Adrenal gland (tissue), 9 donors: ENCODE measurements at regions not wholly inside any gene's neighbourhood (a gene's known extent, or its start where the extent isn't known, plus 50 kb on each side); places are given as distances from the start of the nearest gene placed in this dataset.

Experiments
- DNase-seq, 7 donors: peaks; one replicate each; pipeline ENCODE4 v3.0.0-alpha.2; 2019 to 2020
- H3K27ac ChIP-seq, 5 donors: fragments of 200-600 bp; sonication (generic) in 4 of 5; 1 replicate in 3 of 5; 2 replicates in 2 of 5; pipeline versions ENCODE4 v1.5.1 to v1.8.0; 2016 to 2020; ENCODE audit warnings: mild to moderate bottlenecking in 1 of 5
- H3K27me3 ChIP-seq: fragments of 200-600 bp; 2 replicates; pipeline ENCODE4 v1.8.0; 2021
- H3K36me3 ChIP-seq, 2 donors: fragments of 200-600 bp; replicated peaks in 1 of 2; 1 replicate in 1 of 2; 2 replicates in 1 of 2; pipeline versions ENCODE4 v1.5.1 to v1.8.0; 2018 to 2022
- H3K4me1 ChIP-seq, 2 donors: fragments of 200-600 bp; replicated peaks in 1 of 2; 1 replicate in 1 of 2; 2 replicates in 1 of 2; pipeline versions ENCODE4 v1.5.1 to v1.8.0; 2018 to 2021
- H3K4me3 ChIP-seq, 4 donors: fragments of 200-600 bp; sonication (generic) in 3 of 4; one replicate each; pipeline ENCODE4 v1.5.1; 2016 to 2018
- H3K9me3 ChIP-seq, 3 donors: fragments of 200-600 bp; sonication (generic) in 1 of 3; replicated peaks in 1 of 3; 1 replicate in 2 of 3; 2 replicates in 1 of 3; pipeline versions ENCODE4 v1.5.1 to v1.8.0; 2016 to 2021
- POLR2A ChIP-seq, 2 donors: fragments of 450-650 bp; IDR thresholded peaks; one replicate each; pipeline ENCODE4 v1.6.1; 2017; ENCODE audit warnings: antibody characterized with exemption in 2 of 2, mild to moderate bottlenecking in 2 of 2, moderate library complexity in 1 of 2
- WGBS, 4 donors: extraction: QIAGEN DNeasy Blood & Tissue Kit in 2 of 4; methylation state at CpG; one replicate each; pipeline versions ENCODE4 v1.1.5 to v1.1.7; 2013 to 2017; 5-methylcytosine and 5-hydroxymethylcytosine counted together
- intact Hi-C, 2 donors: fragments of 100-400 bp; cut with DNase I; formaldehyde crosslinking; loops; one replicate each; pipeline versions ENCODE4 v1.14.1 to v1.15.0; 2022 to 2023
- TF ChIP-seq, protein P1 (sequence below), 6 experiments: fragments of 450-650 bp in 4 of 6; fragments of 200-600 bp in 2 of 6; sonication (generic) in 1 of 6; IDR thresholded peaks; 1 replicate in 5 of 6; 2 replicates in 1 of 6; pipeline versions ENCODE4 v1.5.1 to v1.8.0; 2016 to 2021; ENCODE audit warnings: antibody characterized with exemption in 6 of 6, mild to moderate bottlenecking in 2 of 6, moderate library complexity in 1 of 6
- donor health status: healthy with polysubstance abuse.
- donor health status: Bipolar disorder and iron deficiency.
- donor health status: DM: yes; HTN: yes; CAD: no.
- donor health status: DM: no; HTN: no; CAD: no.
- donor health status: DM: no; HTN: no; CAD: no.

DNA sequence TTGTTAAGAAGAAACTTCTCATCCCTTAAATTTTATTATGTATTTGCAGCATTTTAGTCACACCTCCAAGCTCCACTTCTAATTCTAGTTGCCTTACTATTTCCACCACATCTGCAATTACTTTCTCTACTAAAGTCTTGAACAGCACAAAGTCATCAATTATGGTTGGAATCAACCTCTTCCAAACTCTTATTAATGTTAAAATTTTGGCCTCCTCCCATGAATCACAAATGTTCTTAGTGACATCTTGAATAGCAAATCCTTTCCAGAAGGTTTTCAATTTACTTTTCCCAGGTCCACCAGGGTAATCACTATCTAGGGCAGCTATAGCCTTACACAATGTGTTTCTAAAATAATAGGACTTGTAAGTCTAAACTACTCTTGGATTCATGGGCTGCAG, 126.3 kb upstream of the POM121L12 start:
- TF ChIP-seq, protein P1, sequence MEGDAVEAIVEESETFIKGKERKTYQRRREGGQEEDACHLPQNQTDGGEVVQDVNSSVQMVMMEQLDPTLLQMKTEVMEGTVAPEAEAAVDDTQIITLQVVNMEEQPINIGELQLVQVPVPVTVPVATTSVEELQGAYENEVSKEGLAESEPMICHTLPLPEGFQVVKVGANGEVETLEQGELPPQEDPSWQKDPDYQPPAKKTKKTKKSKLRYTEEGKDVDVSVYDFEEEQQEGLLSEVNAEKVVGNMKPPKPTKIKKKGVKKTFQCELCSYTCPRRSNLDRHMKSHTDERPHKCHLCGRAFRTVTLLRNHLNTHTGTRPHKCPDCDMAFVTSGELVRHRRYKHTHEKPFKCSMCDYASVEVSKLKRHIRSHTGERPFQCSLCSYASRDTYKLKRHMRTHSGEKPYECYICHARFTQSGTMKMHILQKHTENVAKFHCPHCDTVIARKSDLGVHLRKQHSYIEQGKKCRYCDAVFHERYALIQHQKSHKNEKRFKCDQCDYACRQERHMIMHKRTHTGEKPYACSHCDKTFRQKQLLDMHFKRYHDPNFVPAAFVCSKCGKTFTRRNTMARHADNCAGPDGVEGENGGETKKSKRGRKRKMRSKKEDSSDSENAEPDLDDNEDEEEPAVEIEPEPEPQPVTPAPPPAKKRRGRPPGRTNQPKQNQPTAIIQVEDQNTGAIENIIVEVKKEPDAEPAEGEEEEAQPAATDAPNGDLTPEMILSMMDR (IDR thresholded peaks at IDR 0.05), result no peak
- no peak for TF ChIP-seq POLR2A (IDR thresholded peaks at IDR 0.05)
- intact Hi-C loops, result no loop called here
- Histone ChIP-seq H3K27ac (no peak overlapping the region), H3K4me3 (no peak overlapping the region), H3K27me3 (no peaks in the 10 kb centered on the region), H3K36me3 (no peaks in the 10 kb centered on the region), H3K9me3 (no peaks in the 10 kb centered on the region), H3K4me1 (no peaks in the 10 kb centered on the region)
- DNase-seq, result no peak

DNA sequence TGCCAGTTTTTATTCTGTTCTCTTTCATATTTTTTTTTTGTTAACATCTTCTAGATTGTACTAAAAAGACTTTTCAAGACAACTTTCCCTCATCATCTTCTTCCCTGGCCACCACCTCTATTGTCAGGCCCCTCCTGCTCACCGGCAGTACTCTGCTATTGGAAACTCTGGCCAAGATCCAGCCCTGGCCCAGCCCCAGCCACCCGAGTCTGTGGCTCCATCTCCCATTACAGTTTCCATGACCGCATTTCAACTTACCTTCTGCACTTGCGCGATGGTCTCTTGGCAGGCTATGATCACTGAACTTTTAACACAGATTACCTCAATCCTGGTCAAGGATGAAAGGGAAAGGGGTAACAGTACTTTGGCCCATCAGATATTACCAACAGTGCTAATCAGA, 137.7 kb upstream of the POM121L12 start:
- no peak for DNase-seq
- Histone ChIP-seq H3K36me3 (no peaks in the 10 kb centered on the region), H3K4me3 (no peak overlapping the region), H3K27ac (no peak overlapping the region), H3K4me1 (no peaks in the 10 kb centered on the region), H3K9me3 (no peaks in the 10 kb centered on the region), H3K27me3 (no peaks in the 10 kb centered on the region)
- 79 to 81% (median 80%) methylated on average over 5 of the region's 5 CpGs for WGBS, 4 donors
- intact Hi-C loops, result no loop called here
- TF ChIP-seq, protein P1 (IDR thresholded peaks at IDR 0.05), result no peak
- no peak for TF ChIP-seq POLR2A (IDR thresholded peaks at IDR 0.05)

DNA sequence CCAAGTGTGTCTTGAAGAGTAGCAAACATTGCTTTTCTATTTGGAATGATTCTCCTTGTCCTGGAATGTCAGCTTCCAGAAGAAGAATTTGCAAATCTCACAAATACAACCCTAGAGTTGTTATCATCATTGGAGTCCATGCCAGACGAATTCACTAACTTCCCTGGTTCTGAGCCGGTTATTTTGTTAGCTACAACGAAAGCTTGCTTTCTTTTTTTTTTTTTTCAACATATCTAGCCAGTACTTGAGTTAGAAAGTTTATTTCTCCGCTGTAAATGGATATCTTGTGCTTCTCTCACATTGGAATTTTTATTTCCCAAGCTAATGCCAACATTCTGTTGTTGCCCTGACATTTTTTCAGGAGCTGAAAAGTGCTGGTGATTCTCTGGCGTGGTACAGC, 138.1 kb upstream of the POM121L12 start:
- H3K27ac ChIP-seq, result no peak overlapping the region
- WGBS, 4 donors, result 48 to 60% (median 59%) methylated on average over 5 of the region's 5 CpGs
- no peak for TF ChIP-seq POLR2A (IDR thresholded peaks at IDR 0.05)
- TF ChIP-seq, protein P1 (IDR thresholded peaks at IDR 0.05), result no peak
- intact Hi-C loops, result no loop called here
- no peaks in the 10 kb centered on the region for H3K27me3 ChIP-seq
- no peak for DNase-seq
- H3K4me1 ChIP-seq, result no peaks in the 10 kb centered on the region
- no peaks in the 10 kb centered on the region for H3K36me3 ChIP-seq
- H3K9me3 ChIP-seq, result no peaks in the 10 kb centered on the region
- H3K4me3 ChIP-seq, result no peak overlapping the region

GRCh38 chr7:52877240-52877639, 158.2 kb upstream of the POM121L12 start:
- no peaks in the 10 kb centered on the region for H3K36me3 ChIP-seq
- H3K4me3 ChIP-seq, result no peak overlapping the region
- no peaks in the 10 kb centered on the region for H3K9me3 ChIP-seq
- H3K4me1 ChIP-seq, result no peaks in the 10 kb centered on the region
- no peaks in the 10 kb centered on the region for H3K27me3 ChIP-seq
- 41 to 51% (median 47%) methylated on average over 2 of the region's 2 CpGs for WGBS, 4 donors
- DNase-seq, result no peak
- intact Hi-C loops, result no loop called here
- H3K27ac ChIP-seq, result no peak overlapping the region
- no peak for TF ChIP-seq POLR2A (IDR thresholded peaks at IDR 0.05)
- TF ChIP-seq, protein P1 (IDR thresholded peaks at IDR 0.05), result no peak
